ENCODE measurements at regions not wholly inside any gene's neighbourhood (a gene's known extent, or its start where the extent isn't known, plus 50 kb on each side); places are given as distances from the start of the nearest gene placed in this dataset.

GRCh38 chr10:78755063-78755701 is 313.6 kb upstream of the ZMIZ1 start:
- Mint-ChIP-seq H3K27ac (no peak overlapping the region), H3K4me3 (no peak overlapping the region), H3K9me3 (no peaks in the 10 kb centered on the region), H3K27me3 (peaks cover 26% of the 10 kb centered on the region), H3K36me3 (no peaks in the 10 kb centered on the region), H3K4me1 (peaks cover 3% of the 10 kb centered on the region)
- no peak for DNase-seq

GRCh38 chr10:78755877-78756455 is 312.8 kb upstream of the ZMIZ1 start:
- H3K27me3 Mint-ChIP-seq, result peaks cover 26% of the 10 kb centered on the region
- no peak overlapping the region for H3K27ac Mint-ChIP-seq
- no peaks in the 10 kb centered on the region for H3K36me3 Mint-ChIP-seq
- H3K4me3 Mint-ChIP-seq, result no peak overlapping the region
- peaks cover 3% of the 10 kb centered on the region for H3K4me1 Mint-ChIP-seq
- no peaks in the 10 kb centered on the region for H3K9me3 Mint-ChIP-seq
- DNase-seq, result no peak

- peaks cover 23% of the 10 kb centered on the region for H3K27me3 Mint-ChIP-seq
- H3K36me3 Mint-ChIP-seq, result no peaks in the 10 kb centered on the region
- DNase-seq, result peak; percentile 39
- no peak overlapping the region for H3K4me3 Mint-ChIP-seq
- H3K9me3 Mint-ChIP-seq, result no peaks in the 10 kb centered on the region
- H3K4me1 Mint-ChIP-seq, result peaks cover 3% of the 10 kb centered on the region
- no peak overlapping the region for H3K27ac Mint-ChIP-seq
Observed at GRCh38 chr10:78756604-78757343, 312.0 kb upstream of the ZMIZ1 start.

- H3K9me3 Mint-ChIP-seq, result no peaks in the 10 kb centered on the region
- H3K27ac Mint-ChIP-seq, result no peak overlapping the region
- peaks cover 17% of the 10 kb centered on the region for H3K27me3 Mint-ChIP-seq
- H3K4me1 Mint-ChIP-seq, result peaks cover 3% of the 10 kb centered on the region
- no peak for DNase-seq
- H3K36me3 Mint-ChIP-seq, result no peaks in the 10 kb centered on the region
- H3K4me3 Mint-ChIP-seq, result no peak overlapping the region
Observed at GRCh38 chr10:78757344-78757925, 311.3 kb upstream of the ZMIZ1 start.

GRCh38 chr10:78758176-78758575 is 310.6 kb upstream of the ZMIZ1 start:
- Mint-ChIP-seq H3K4me1 (peaks cover 3% of the 10 kb centered on the region), H3K36me3 (no peaks in the 10 kb centered on the region), H3K27me3 (peaks cover 15% of the 10 kb centered on the region), H3K4me3 (no peak overlapping the region), H3K27ac (no peak overlapping the region), H3K9me3 (no peaks in the 10 kb centered on the region)
- DNase-seq, result no peak

GRCh38 chr10:78759456-78760120 is 309.2 kb upstream of the ZMIZ1 start:
- no peaks in the 10 kb centered on the region for H3K9me3 Mint-ChIP-seq
- H3K27me3 Mint-ChIP-seq, result peaks cover 8% of the 10 kb centered on the region
- H3K36me3 Mint-ChIP-seq, result no peaks in the 10 kb centered on the region
- H3K27ac Mint-ChIP-seq, result no peak overlapping the region
- peaks cover 8% of the 10 kb centered on the region for H3K4me1 Mint-ChIP-seq
- no peak for DNase-seq
- no peak overlapping the region for H3K4me3 Mint-ChIP-seq

- no peak overlapping the region for H3K27ac Mint-ChIP-seq
- H3K36me3 Mint-ChIP-seq, result no peaks in the 10 kb centered on the region
- H3K4me3 Mint-ChIP-seq, result no peak overlapping the region
- peaks cover 10% of the 10 kb centered on the region for H3K4me1 Mint-ChIP-seq
- peaks cover 7% of the 10 kb centered on the region for H3K27me3 Mint-ChIP-seq
- DNase-seq, result no peak
- no peaks in the 10 kb centered on the region for H3K9me3 Mint-ChIP-seq
Observed at GRCh38 chr10:78760463-78761310, 308.1 kb upstream of the ZMIZ1 start.

GRCh38 chr10:78761311-78761781 is 307.4 kb upstream of the ZMIZ1 start:
- Mint-ChIP-seq H3K27ac (no peak overlapping the region), H3K9me3 (no peaks in the 10 kb centered on the region), H3K4me1 (peaks cover 10% of the 10 kb centered on the region), H3K27me3 (peaks cover 3% of the 10 kb centered on the region), H3K36me3 (no peaks in the 10 kb centered on the region), H3K4me3 (no peak overlapping the region)
- DNase-seq, result no peak

GRCh38 chr10:78762086-78762630 is 306.6 kb upstream of the ZMIZ1 start:
- DNase-seq, result no peak

GRCh38 chr10:78763234-78763633 is 305.5 kb upstream of the ZMIZ1 start:
- Mint-ChIP-seq H3K27me3 (no peaks in the 10 kb centered on the region), H3K4me1 (peaks cover 7% of the 10 kb centered on the region), H3K27ac (peak overlapping the region; percentile 89), H3K9me3 (no peaks in the 10 kb centered on the region), H3K4me3 (no peak overlapping the region), H3K36me3 (no peaks in the 10 kb centered on the region)
- DNase-seq, result no peak

More at GRCh38 chr10:78762086-78762630, 306.6 kb upstream of the ZMIZ1 start:
- no peak overlapping the region for H3K27ac Mint-ChIP-seq
- no peak overlapping the region for H3K4me3 Mint-ChIP-seq
- H3K4me1 Mint-ChIP-seq, result peaks cover 7% of the 10 kb centered on the region
- no peaks in the 10 kb centered on the region for H3K9me3 Mint-ChIP-seq
- no peaks in the 10 kb centered on the region for H3K27me3 Mint-ChIP-seq
- H3K36me3 Mint-ChIP-seq, result no peaks in the 10 kb centered on the region

- Mint-ChIP-seq H3K27me3 (no peaks in the 10 kb centered on the region), H3K9me3 (no peaks in the 10 kb centered on the region), H3K4me3 (no peak overlapping the region), H3K36me3 (no peaks in the 10 kb centered on the region), H3K27ac (peak overlapping the region; percentile 89), H3K4me1 (peaks cover 7% of the 10 kb centered on the region)
- peak; percentile 67 for DNase-seq
Observed at GRCh38 chr10:78763651-78764395, 304.9 kb upstream of the ZMIZ1 start.

- H3K27ac Mint-ChIP-seq, result peak overlapping the region; percentile 89
- no peaks in the 10 kb centered on the region for H3K27me3 Mint-ChIP-seq
- H3K9me3 Mint-ChIP-seq, result no peaks in the 10 kb centered on the region
- H3K4me3 Mint-ChIP-seq, result no peak overlapping the region
- peaks cover 7% of the 10 kb centered on the region for H3K4me1 Mint-ChIP-seq
- H3K36me3 Mint-ChIP-seq, result no peaks in the 10 kb centered on the region
- DNase-seq, result peak; percentile 14
Observed at GRCh38 chr10:78764436-78764835, 304.3 kb upstream of the ZMIZ1 start.

- no peak for DNase-seq
- no peak overlapping the region for H3K4me3 Mint-ChIP-seq
- peak overlapping the region; percentile 89 for H3K27ac Mint-ChIP-seq
- peaks cover 7% of the 10 kb centered on the region for H3K4me1 Mint-ChIP-seq
- H3K27me3 Mint-ChIP-seq, result no peaks in the 10 kb centered on the region
- no peaks in the 10 kb centered on the region for H3K9me3 Mint-ChIP-seq
- H3K36me3 Mint-ChIP-seq, result no peaks in the 10 kb centered on the region
Observed at GRCh38 chr10:78764846-78765430, 303.8 kb upstream of the ZMIZ1 start.

Measured in activated naive CD8-positive, alpha-beta T cell treated with anti-CD3 and anti-CD28 coated beads for 36 hours (primary cell).